Right lobe of liver (tissue), 6 donors: ENCODE measurements at regions not wholly inside any gene's neighbourhood (a gene's known extent, or its start where the extent isn't known, plus 50 kb on each side); places are given as distances from the start of the nearest gene placed in this dataset.

ENCODE experiments used
- ATAC-seq, 4 donors: fragments of 200-7000 bp; cut with Tn5 transposase; one replicate each; pipeline ENCODE4 v1.9.1; 2020; ENCODE audit warnings: mild to moderate bottlenecking in 4 of 4, moderate library complexity in 4 of 4
- DNase-seq, 3 donors: peaks; one replicate each; pipeline ENCODE4 v3.0.0-alpha.2; 2020
- H3K27ac ChIP-seq, 3 donors: fragments of 200-600 bp; one replicate each; pipeline ENCODE4 v1.8.0; 2022
- H3K27me3 ChIP-seq, 2 donors: fragments of 200-600 bp; one replicate each; pipeline ENCODE4 v1.8.0; 2022
- H3K36me3 ChIP-seq, 4 donors: fragments of 200-600 bp; sonication (generic) in 1 of 4; one replicate each; pipeline versions ENCODE4 v1.5.1 to v1.8.0; 2017 to 2022; ENCODE audit warnings: control low read depth in 1 of 4
- H3K4me1 ChIP-seq, 4 donors: fragments of 200-600 bp; sonication (generic) in 1 of 4; one replicate each; pipeline versions ENCODE4 v1.5.1 to v1.8.0; 2017 to 2022; ENCODE audit warnings: control low read depth in 1 of 4
- H3K4me3 ChIP-seq, 3 donors: fragments of 200-600 bp; one replicate each; pipeline ENCODE4 v1.8.0; 2022
- H3K9me3 ChIP-seq, 4 donors: fragments of 200-600 bp; sonication (generic) in 1 of 4; one replicate each; pipeline versions ENCODE4 v1.5.1 to v1.8.0; 2017 to 2022; ENCODE audit warnings: control low read depth in 1 of 4
- POLR2A ChIP-seq: fragments of 450-650 bp; IDR thresholded peaks from one replicate; pipeline ENCODE4 v1.6.1; 2017; ENCODE audit warnings: antibody characterized with exemption, mild to moderate bottlenecking
- WGBS: methylation state at CpG from one replicate; pipeline ENCODE4 v1.1.6; 2018; ENCODE audit warnings: low coverage, low lambda C conversion rate; ENCODE audit not compliant: insufficient coverage; ENCODE audit errors: missing lambda C conversion rate; 5-methylcytosine and 5-hydroxymethylcytosine counted together
- intact Hi-C, 2 donors: fragments of 100-400 bp; cut with DNase I; formaldehyde crosslinking; loops; one replicate each; pipeline versions ENCODE4 v1.11.2 to v1.14.1; 2022
- TF ChIP-seq, protein P1 (sequence below), 4 donors: fragments of 200-600 bp in 3 of 4; fragments of 450-650 bp in 1 of 4; IDR thresholded peaks; one replicate each; pipeline versions ENCODE4 v1.5.1 to v1.8.0; 2016 to 2022; ENCODE audit warnings: antibody characterized with exemption in 4 of 4, mild to moderate bottlenecking in 2 of 4
- donor health status: DM: no; HTN: yes; CAD: no.
- donor health status: DM: no; HTN: no; CAD: no.
- donor health status: DM: no; HTN: no; CAD: no.
- donor health status: DM: no; HTN: yes; CAD: no.
- donor health status: DM: no; HTN: yes; CAD: no.

DNA sequence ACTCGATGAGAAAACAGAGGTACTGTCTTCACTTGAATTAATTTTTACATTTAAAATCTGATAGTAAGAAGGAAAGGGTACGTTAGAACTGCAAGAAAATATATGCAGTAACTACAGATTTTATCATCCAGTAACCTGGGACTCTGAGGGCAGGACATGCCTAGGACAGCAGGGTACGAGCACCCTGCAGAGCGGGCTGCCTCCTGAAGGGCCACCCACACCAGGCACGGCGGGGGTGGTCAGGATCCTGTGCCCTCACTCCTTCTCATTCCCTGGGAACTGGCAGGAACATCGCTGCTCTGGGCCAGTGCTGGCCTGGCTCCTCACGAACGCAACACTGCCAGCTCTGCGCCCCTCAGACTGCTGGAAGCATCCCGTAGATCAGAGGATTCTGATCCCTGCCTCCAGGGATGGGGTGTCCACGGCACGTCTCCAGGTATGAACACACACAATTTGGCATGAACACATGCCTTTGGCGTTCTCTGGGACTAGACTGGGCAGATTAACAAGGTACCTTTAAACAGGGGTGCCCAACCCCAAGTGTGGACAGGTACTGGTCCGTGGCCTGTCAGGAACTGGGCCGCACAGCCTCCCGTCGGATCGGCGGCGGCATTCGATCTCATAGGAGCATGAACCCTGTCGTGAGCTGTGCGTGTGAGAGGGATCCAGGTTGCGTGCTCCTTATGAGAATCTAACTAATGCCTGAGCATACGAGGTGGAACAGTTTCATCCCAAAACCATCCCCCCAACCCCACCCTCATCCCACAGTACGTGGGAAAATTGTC, 99.3 kb upstream of the FAM20C start:
- 87% methylated on average over 10 of the region's 27 CpGs for WGBS
- no peak for TF ChIP-seq POLR2A
- TF ChIP-seq, protein P1, sequence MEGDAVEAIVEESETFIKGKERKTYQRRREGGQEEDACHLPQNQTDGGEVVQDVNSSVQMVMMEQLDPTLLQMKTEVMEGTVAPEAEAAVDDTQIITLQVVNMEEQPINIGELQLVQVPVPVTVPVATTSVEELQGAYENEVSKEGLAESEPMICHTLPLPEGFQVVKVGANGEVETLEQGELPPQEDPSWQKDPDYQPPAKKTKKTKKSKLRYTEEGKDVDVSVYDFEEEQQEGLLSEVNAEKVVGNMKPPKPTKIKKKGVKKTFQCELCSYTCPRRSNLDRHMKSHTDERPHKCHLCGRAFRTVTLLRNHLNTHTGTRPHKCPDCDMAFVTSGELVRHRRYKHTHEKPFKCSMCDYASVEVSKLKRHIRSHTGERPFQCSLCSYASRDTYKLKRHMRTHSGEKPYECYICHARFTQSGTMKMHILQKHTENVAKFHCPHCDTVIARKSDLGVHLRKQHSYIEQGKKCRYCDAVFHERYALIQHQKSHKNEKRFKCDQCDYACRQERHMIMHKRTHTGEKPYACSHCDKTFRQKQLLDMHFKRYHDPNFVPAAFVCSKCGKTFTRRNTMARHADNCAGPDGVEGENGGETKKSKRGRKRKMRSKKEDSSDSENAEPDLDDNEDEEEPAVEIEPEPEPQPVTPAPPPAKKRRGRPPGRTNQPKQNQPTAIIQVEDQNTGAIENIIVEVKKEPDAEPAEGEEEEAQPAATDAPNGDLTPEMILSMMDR (IDR thresholded peaks at IDR 0.05): no peak
- H3K4me3 ChIP-seq: no peak overlapping the region
- intact Hi-C loops: no loop called here
- H3K27ac ChIP-seq: no peak overlapping the region
- no peak for DNase-seq
- no peaks in the 10 kb centered on the region for H3K27me3 ChIP-seq
- H3K4me1 ChIP-seq: no peaks in the 10 kb centered on the region
- no peak for ATAC-seq
- H3K36me3 ChIP-seq: no peaks in the 10 kb centered on the region
- H3K9me3 ChIP-seq: no peaks in the 10 kb centered on the region

DNA sequence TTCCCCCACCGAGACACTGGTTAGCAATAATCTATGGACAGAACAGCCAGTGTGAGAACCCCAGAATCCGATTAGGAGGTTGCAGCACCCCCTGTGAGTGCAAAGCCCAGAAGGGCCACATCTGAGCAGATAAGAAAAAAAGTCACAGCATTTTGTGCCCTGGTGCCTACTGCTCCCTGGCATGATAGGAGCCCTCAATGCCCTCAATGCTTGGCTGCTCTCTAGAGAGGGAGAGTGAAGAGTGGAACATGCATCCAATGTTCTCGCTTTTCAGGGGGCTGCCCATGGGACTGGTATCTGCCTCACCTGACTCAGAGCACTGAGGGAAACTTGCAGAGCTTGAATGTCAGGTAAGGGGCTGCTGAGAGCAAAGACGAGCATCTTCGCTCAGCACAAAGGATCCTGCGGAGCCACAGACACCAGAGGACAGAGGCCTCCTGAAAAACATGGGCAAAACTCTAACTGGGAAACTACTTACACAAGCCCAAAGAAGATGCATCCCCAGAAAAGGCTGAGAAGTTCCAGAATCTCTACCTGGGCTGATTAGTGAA, 98.0 kb upstream of the FAM20C start:
- Histone ChIP-seq H3K9me3 (no peaks in the 10 kb centered on the region), H3K27ac (no peak overlapping the region), H3K4me1 (no peaks in the 10 kb centered on the region), H3K4me3 (no peak overlapping the region), H3K27me3 (no peaks in the 10 kb centered on the region), H3K36me3 (no peaks in the 10 kb centered on the region)
- intact Hi-C loops: no loop called here
- DNase-seq: no peak
- ATAC-seq: no peak
- TF ChIP-seq, protein P1 (IDR thresholded peaks at IDR 0.05): no peak
- no peak for TF ChIP-seq POLR2A
- 83% methylated on average over 6 of the region's 6 CpGs for WGBS

DNA sequence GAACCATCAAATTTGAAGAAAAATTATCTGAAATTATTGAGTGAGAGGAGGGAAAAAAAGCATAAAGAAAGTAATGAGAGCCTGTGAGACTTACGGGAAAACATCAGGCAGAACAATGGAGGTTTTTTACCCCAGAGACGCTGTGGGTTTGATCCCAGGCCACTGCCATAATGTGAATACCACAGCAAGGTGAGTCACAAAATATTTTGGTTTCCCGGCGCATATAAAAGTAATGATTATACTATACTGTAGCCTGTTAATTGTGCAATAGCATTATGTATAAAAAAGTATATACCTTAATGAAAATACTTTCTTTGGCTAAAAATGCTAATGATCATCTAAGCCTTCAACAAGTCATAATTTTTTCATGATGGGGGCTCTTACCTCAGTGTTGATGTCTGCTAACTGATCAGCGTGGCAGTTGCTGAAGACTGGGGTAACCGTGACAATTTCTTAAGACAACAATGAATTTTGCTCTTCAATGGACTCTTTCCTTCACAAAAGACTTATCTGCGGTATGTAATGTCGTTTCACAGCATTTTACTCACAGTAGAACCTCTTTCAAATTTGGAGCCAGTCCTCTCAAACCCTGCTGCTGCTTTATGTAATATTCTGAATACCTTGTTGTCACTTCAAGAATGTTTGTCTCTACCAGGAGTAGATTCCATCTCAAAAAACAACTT, 97.0 kb upstream of the FAM20C start:
- intact Hi-C loops: no loop called here
- WGBS: 84% methylated on average over 8 of the region's 8 CpGs
- DNase-seq: no peak

DNA sequence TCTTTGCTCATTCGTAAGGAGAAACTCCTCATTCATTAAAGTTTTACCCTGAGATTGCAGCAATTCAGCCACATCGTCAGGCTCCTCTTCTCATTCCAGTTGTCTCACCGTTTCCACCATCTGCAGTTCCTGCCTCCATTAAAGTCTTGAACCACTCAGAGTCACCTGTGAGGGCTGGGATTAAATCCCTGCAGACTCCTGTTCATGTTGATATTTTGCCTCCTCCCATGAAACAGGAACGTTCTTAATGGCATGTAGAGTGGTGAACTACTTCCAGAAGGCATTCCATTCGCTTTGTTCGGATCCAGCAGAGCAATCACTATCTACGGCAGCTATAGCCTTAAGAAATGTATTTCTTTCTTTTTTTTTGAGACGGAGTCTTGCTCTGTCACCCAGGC, 96.5 kb upstream of the FAM20C start:
- Histone ChIP-seq H3K9me3 (no peaks in the 10 kb centered on the region), H3K36me3 (no peaks in the 10 kb centered on the region), H3K27me3 (no peaks in the 10 kb centered on the region), H3K4me3 (no peak overlapping the region), H3K4me1 (no peaks in the 10 kb centered on the region), H3K27ac (no peak overlapping the region)
- TF ChIP-seq, protein P1 (IDR thresholded peaks at IDR 0.05): no peak
- TF ChIP-seq POLR2A: no peak
- intact Hi-C loops: no loop called here
- WGBS: 58% methylated on average over 8 of the region's 8 CpGs
- ATAC-seq (no peak), DNase-seq (no peak)

More for the DNA sequence above, 97.0 kb upstream of the FAM20C start:
- no peaks in the 10 kb centered on the region for H3K36me3 ChIP-seq
- no peak overlapping the region for H3K27ac ChIP-seq
- no peak overlapping the region for H3K4me3 ChIP-seq
- H3K9me3 ChIP-seq: no peaks in the 10 kb centered on the region
- no peaks in the 10 kb centered on the region for H3K27me3 ChIP-seq
- no peak for ATAC-seq
- no peak for TF ChIP-seq POLR2A
- TF ChIP-seq, protein P1 (IDR thresholded peaks at IDR 0.05): no peak
- no peaks in the 10 kb centered on the region for H3K4me1 ChIP-seq
